Karpas-422 (cell line): ENCODE measurements at regions not wholly inside any gene's neighbourhood (a gene's known extent, or its start where the extent isn't known, plus 50 kb on each side); places are given as distances from the start of the nearest gene placed in this dataset.
"Not testable (repeated sequence)": the region's sequence is repeated elsewhere in the genome, so short reads cannot be mapped to it uniquely, and the experiment has no call there.

Source experiments
- DNase-seq: peaks from one replicate; pipeline ENCODE4 v3.0.0-alpha.2; 2015
- H2AFZ ChIP-seq: fragments of 200-600 bp; sonication (generic); 2 replicates; pipeline ENCODE4 v1.6.1; 2014; ENCODE audit warnings: antibody characterized with exemption, low read length, mixed read lengths
- H3K27ac ChIP-seq: fragments of 200-600 bp; sonication (generic); 2 replicates; pipeline ENCODE4 v1.5.1; 2014; ENCODE audit warnings: mild to moderate bottlenecking, low read length, moderate library complexity
- H3K27me3 ChIP-seq: fragments of 200-600 bp; sonication (generic); 2 replicates; pipeline ENCODE4 v1.6.1; 2014; ENCODE audit warnings: low read length, mixed read lengths
- H3K36me3 ChIP-seq: fragments of 200-600 bp; sonication (generic); 2 replicates; pipeline ENCODE4 v1.6.1; 2014; ENCODE audit warnings: low read length, mixed read lengths; ENCODE audit not compliant: insufficient read depth
- H3K4me1 ChIP-seq: fragments of 200-600 bp; sonication (generic); 2 replicates; pipeline ENCODE4 v1.6.1; 2014; ENCODE audit warnings: mild to moderate bottlenecking, low read length, mixed read lengths
- H3K4me2 ChIP-seq: fragments of 200-600 bp; sonication (generic); 2 replicates; pipeline ENCODE4 v1.6.1; 2014; ENCODE audit warnings: low read length, low read depth, mild to moderate bottlenecking; ENCODE audit not compliant: poor library complexity, severe bottlenecking
- H3K4me3 ChIP-seq: fragments of 200-600 bp; sonication (generic); 2 replicates; pipeline ENCODE4 v1.5.1; 2014; ENCODE audit warnings: mild to moderate bottlenecking, antibody characterized with exemption, low read length, mixed read lengths
- H3K79me2 ChIP-seq: fragments of 200-600 bp; sonication (generic); 2 replicates; pipeline ENCODE4 v1.6.1; 2014; ENCODE audit warnings: mild to moderate bottlenecking, low read length, mixed read lengths
- H3K9ac ChIP-seq: fragments of 200-600 bp; sonication (generic); 2 replicates; pipeline ENCODE4 v1.6.0; 2014; ENCODE audit warnings: low read length
- H3K9me2 ChIP-seq: fragments of 200-600 bp; sonication (generic), shearing (Covaris generic); replicated peaks from 2 replicates; pipeline ENCODE4 v1.6.0; 2014; ENCODE audit warnings: mild to moderate bottlenecking, low read length, moderate library complexity; ENCODE audit not compliant: insufficient read depth
- H3K9me3 ChIP-seq: fragments of 300-700, 200-600 bp; sonication (generic); 2 replicates; pipeline ENCODE4 v1.6.1; 2014; ENCODE audit warnings: low read length, mixed read lengths
- H4K20me1 ChIP-seq: fragments of 200-600 bp; sonication (generic); 2 replicates; pipeline ENCODE4 v1.6.1; 2014; ENCODE audit warnings: mild to moderate bottlenecking, antibody characterized with exemption, low read length, low read depth; ENCODE audit not compliant: insufficient read depth

DNA sequence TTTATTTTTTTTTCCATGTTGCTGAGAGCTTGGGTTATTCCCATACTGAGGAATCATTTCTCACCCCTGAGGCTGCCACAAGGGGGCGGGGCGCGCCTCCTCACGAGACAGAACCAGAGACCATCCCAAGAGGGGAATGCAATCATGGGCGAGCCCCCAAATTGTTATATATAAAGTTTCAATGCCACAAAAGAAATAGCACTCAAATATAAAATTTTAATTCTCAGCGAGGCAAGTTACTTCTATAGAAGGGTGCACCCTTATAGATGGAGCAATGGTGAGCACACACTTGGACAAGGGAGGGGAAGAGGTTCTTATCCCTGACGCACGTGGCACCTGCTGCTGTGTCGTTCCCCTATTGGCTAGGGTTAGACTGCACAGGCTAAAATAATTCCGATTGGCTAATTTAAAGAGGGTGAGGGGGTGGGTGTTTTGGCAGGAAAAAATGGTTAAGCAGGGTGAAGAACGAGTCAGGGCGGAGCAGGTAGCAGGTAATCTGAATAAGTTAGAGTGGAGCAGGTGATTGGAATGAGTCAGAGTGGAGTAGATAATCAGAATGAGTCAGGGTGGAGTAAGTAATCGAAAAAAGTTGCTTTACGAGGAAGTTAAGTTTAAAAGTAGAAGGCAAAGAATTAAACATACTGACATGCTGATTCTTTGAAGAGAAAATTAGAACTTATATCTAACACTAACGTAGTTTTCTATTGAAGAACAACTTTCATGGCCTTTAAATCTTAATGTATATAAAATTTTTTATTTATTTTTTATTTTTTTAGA, 177.5 kb downstream of the MTCL1 start:
- Histone ChIP-seq H3K79me2 (no peaks in the 10 kb centered on the region), H3K9ac (no peak overlapping the region), H3K27ac (no peak overlapping the region), H3K27me3 (no peaks in the 10 kb centered on the region), H3K36me3 (no peaks in the 10 kb centered on the region), H3K4me1 (no peaks in the 10 kb centered on the region), H3K4me3 (no peak overlapping the region), H4K20me1 (no peaks in the 10 kb centered on the region), H3K4me2 (no peak overlapping the region), H3K9me3 (no peaks in the 10 kb centered on the region), H3K9me2 (no peaks in the 10 kb centered on the region), H2AFZ (no peak overlapping the region)
- DNase-seq, result peak; percentile 55

DNA sequence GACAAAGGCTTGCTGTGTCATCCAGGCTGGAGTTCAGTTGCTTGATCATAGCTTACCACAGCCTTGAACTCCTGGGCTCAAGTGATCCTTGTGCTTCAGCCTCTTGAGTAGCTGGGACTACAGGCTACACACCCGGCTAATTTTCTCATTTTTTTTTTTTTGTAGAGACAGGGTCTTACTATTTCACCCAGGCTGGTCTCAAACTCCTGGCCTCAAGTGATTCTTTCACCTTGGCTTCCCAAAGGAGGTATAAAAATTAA, 178.0 kb downstream of the MTCL1 start:
- no peaks in the 10 kb centered on the region for H3K79me2 ChIP-seq
- no peak overlapping the region for H3K27ac ChIP-seq
- H3K9me3 ChIP-seq, result no peaks in the 10 kb centered on the region
- H2AFZ ChIP-seq, result no peak overlapping the region
- H4K20me1 ChIP-seq, result no peaks in the 10 kb centered on the region
- no peaks in the 10 kb centered on the region for H3K27me3 ChIP-seq
- no peaks in the 10 kb centered on the region for H3K36me3 ChIP-seq
- no peaks in the 10 kb centered on the region for H3K9me2 ChIP-seq
- no peaks in the 10 kb centered on the region for H3K4me1 ChIP-seq
- no peak for DNase-seq
- no peak overlapping the region for H3K4me3 ChIP-seq
- H3K9ac ChIP-seq, result no peak overlapping the region
- H3K4me2 ChIP-seq, result no peak overlapping the region

DNA sequence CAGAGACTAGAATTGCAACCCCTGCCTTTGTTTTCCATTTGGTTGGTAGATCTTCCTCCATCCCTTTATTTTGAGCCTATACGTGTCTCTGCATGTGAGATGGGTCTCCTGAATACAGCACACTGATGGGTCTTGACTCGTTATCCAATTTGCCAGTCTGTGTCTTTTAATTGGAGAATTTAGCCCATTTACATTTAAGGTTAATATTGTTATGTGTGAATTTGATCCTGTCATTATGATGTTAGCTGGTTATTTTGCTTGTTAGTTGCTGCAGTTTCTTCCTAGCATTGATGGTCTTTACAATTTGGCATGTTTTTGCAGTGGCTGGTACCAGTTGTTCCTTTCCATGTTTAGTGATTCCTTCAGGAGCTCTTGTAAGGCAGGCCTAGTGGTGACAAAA, 182.5 kb downstream of the MTCL1 start:
- not testable (repeated sequence) for H3K9me3 ChIP-seq, H3K9me2 ChIP-seq, H3K36me3 ChIP-seq, H3K27ac ChIP-seq, H2AFZ ChIP-seq, H3K27me3 ChIP-seq, H4K20me1 ChIP-seq, H3K4me1 ChIP-seq, H3K9ac ChIP-seq, H3K4me2 ChIP-seq, DNase-seq, H3K79me2 ChIP-seq, H3K4me3 ChIP-seq

- no peaks in the 10 kb centered on the region for H3K36me3 ChIP-seq
- H3K27me3 ChIP-seq, result no peaks in the 10 kb centered on the region
- no peak overlapping the region for H3K4me2 ChIP-seq
- no peak for DNase-seq
- H3K4me1 ChIP-seq, result no peaks in the 10 kb centered on the region
- H3K9me2 ChIP-seq, result no peaks in the 10 kb centered on the region
- H2AFZ ChIP-seq, result no peak overlapping the region
- no peak overlapping the region for H3K9ac ChIP-seq
- no peaks in the 10 kb centered on the region for H3K79me2 ChIP-seq
- H3K9me3 ChIP-seq, result no peaks in the 10 kb centered on the region
- H3K27ac ChIP-seq, result no peak overlapping the region
- no peak overlapping the region for H3K4me3 ChIP-seq
- no peaks in the 10 kb centered on the region for H4K20me1 ChIP-seq
Measured at GRCh38 chr18:8889489-8889888, 184.1 kb downstream of the MTCL1 start.

- not testable (repeated sequence) for H3K79me2 ChIP-seq, H2AFZ ChIP-seq, H4K20me1 ChIP-seq
Measured at GRCh38 chr18:8890503-8890902, 185.1 kb downstream of the MTCL1 start.

GRCh38 chr18:8890957-8891464, 185.7 kb downstream of the MTCL1 start:
- Histone ChIP-seq H3K27ac (no peak overlapping the region), H3K4me2 (no peak overlapping the region), H3K9me2 (no peaks in the 10 kb centered on the region), H3K4me3 (no peak overlapping the region), H3K9me3 (no peaks in the 10 kb centered on the region), H3K36me3 (no peaks in the 10 kb centered on the region), H3K27me3 (no peaks in the 10 kb centered on the region), H4K20me1 (no peaks in the 10 kb centered on the region), H3K9ac (no peak overlapping the region), H2AFZ (no peak overlapping the region), H3K4me1 (no peaks in the 10 kb centered on the region), H3K79me2 (no peaks in the 10 kb centered on the region)
- DNase-seq, result no peak

More at GRCh38 chr18:8890503-8890902, 185.1 kb downstream of the MTCL1 start:
- not testable (repeated sequence) for H3K9me2 ChIP-seq, H3K9ac ChIP-seq, H3K4me2 ChIP-seq, H3K4me1 ChIP-seq, DNase-seq, H3K9me3 ChIP-seq, H3K27ac ChIP-seq, H3K27me3 ChIP-seq, H3K4me3 ChIP-seq, H3K36me3 ChIP-seq

GRCh38 chr18:8893221-8893620, 187.9 kb downstream of the MTCL1 start:
- no peaks in the 10 kb centered on the region for H4K20me1 ChIP-seq
- no peak overlapping the region for H2AFZ ChIP-seq
- DNase-seq, result no peak
- H3K27ac ChIP-seq, result no peak overlapping the region
- H3K9me3 ChIP-seq, result no peaks in the 10 kb centered on the region
- H3K36me3 ChIP-seq, result no peaks in the 10 kb centered on the region
- H3K4me3 ChIP-seq, result no peak overlapping the region
- H3K27me3 ChIP-seq, result no peaks in the 10 kb centered on the region
- no peaks in the 10 kb centered on the region for H3K79me2 ChIP-seq
- no peak overlapping the region for H3K9ac ChIP-seq
- H3K4me1 ChIP-seq, result no peaks in the 10 kb centered on the region
- H3K4me2 ChIP-seq, result no peak overlapping the region
- H3K9me2 ChIP-seq, result no peaks in the 10 kb centered on the region

- Histone ChIP-seq H3K4me3 (no peak overlapping the region), H3K9me3 (no peaks in the 10 kb centered on the region), H3K4me1 (no peaks in the 10 kb centered on the region), H4K20me1 (no peaks in the 10 kb centered on the region), H3K4me2 (no peak overlapping the region), H3K36me3 (no peaks in the 10 kb centered on the region), H3K27ac (no peak overlapping the region), H3K9ac (no peak overlapping the region), H3K27me3 (no peaks in the 10 kb centered on the region), H3K79me2 (no peaks in the 10 kb centered on the region), H3K9me2 (no peaks in the 10 kb centered on the region), H2AFZ (no peak overlapping the region)
- DNase-seq, result no peak
Measured at GRCh38 chr18:8893628-8894231, 188.4 kb downstream of the MTCL1 start.
